AG08395 (cell line): ENCODE measurements at regions not wholly inside any gene's neighbourhood (a gene's known extent, or its start where the extent isn't known, plus 50 kb on each side); places are given as distances from the start of the nearest gene placed in this dataset.
A peak's percentile ranks its signal among the peaks of the same experiment; 100 is the strongest.

Source experiments
- DNase-seq: peaks from one replicate; pipeline ENCODE4 v3.0.0; 2012; ENCODE audit warnings: mixed read lengths, low spot score

- DNase-seq: no peak
Observed at GRCh38 chr11:121938076-121938475, 177.9 kb downstream of the BLID start.

- peak; percentile 60 for DNase-seq
Observed at GRCh38 chr11:121936781-121937447, 179.1 kb downstream of the BLID start.

GRCh38 chr11:121936370-121936769 is 179.6 kb downstream of the BLID start:
- DNase-seq: peak; percentile 18

- DNase-seq: no peak
Observed at GRCh38 chr11:121933694-121934093, 182.3 kb downstream of the BLID start.

GRCh38 chr11:121933294-121933693 is 182.7 kb downstream of the BLID start:
- no peak for DNase-seq

GRCh38 chr11:121932646-121933185 is 183.3 kb downstream of the BLID start:
- no peak for DNase-seq

- no peak for DNase-seq
Observed at GRCh38 chr11:121931748-121932352, 184.2 kb downstream of the BLID start.

GRCh38 chr11:121931121-121931520 is 184.9 kb downstream of the BLID start:
- no peak for DNase-seq

- peak; percentile 7 for DNase-seq
Observed at GRCh38 chr11:121930004-121930965, 185.7 kb downstream of the BLID start.

- peak; percentile 34 for DNase-seq
Observed at GRCh38 chr11:121929581-121929980, 186.4 kb downstream of the BLID start.

- no peak for DNase-seq
Observed at GRCh38 chr11:121928597-121929580, 187.1 kb downstream of the BLID start.

- no peak for DNase-seq
Observed at GRCh38 chr11:121927789-121928188, 188.2 kb downstream of the BLID start.

- no peak for DNase-seq
Observed at GRCh38 chr11:121927097-121927785, 188.8 kb downstream of the BLID start.

GRCh38 chr11:121924191-121924590 is 191.8 kb downstream of the BLID start:
- no peak for DNase-seq

- no peak for DNase-seq
Observed at GRCh38 chr11:121917482-121917881, 198.5 kb downstream of the BLID start.

- no peak for DNase-seq
Observed at GRCh38 chr11:121914508-121915059, 201.4 kb downstream of the BLID start.

- DNase-seq: peak; percentile 62
Observed at GRCh38 chr11:121909596-121909995, 206.4 kb downstream of the BLID start.

GRCh38 chr11:121907379-121907778 is 208.6 kb downstream of the BLID start:
- no peak for DNase-seq

- no peak for DNase-seq
Observed at GRCh38 chr11:121904148-121904547, 211.9 kb downstream of the BLID start.

- DNase-seq: no peak
Observed at GRCh38 chr11:121901886-121902285, 214.1 kb downstream of the BLID start.
